Erythroblast (primary cell): ENCODE measurements at regions not wholly inside any gene's neighbourhood (a gene's known extent, or its start where the extent isn't known, plus 50 kb on each side); places are given as distances from the start of the nearest gene placed in this dataset.

ENCODE experiments used
- DNase-seq, 2 experiments: peaks; one replicate each; lab custom pipeline; 2025; lab: John Stamatoyannopoulos, UW
- GATA1 ChIP-seq: IDR thresholded peaks from 2 replicates; pipeline ENCODE4 v1.6.1; 2011; ENCODE audit warnings: low read depth, mild to moderate bottlenecking, control low read depth, low read length, moderate library complexity
- POLR2A ChIP-seq: IDR thresholded peaks from 2 replicates; pipeline ENCODE4 v1.6.1; 2011; ENCODE audit warnings: mild to moderate bottlenecking, low read length

DNA sequence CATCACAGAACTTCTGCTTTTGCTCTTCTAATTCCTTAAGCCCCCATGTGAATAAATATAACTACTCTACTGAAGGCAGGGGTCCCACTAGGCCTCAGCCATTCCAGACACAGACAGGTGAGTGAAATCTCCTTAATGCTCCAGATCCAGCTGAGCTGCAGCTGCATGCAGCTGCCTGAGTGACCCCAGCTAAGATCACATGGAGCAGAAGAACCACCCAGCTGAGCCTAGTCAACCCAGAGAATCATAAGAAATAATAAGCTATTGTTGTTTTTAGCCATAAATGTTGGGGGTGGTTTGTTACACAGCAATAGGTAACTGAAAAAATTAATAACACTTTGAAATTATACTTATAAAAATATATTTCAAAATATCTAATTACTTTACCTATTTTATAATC lies 220.3 kb downstream of the SIPA1L2 start:
- TF ChIP-seq POLR2A (no peak), GATA1 (no peak)
- no peak for DNase-seq

DNA sequence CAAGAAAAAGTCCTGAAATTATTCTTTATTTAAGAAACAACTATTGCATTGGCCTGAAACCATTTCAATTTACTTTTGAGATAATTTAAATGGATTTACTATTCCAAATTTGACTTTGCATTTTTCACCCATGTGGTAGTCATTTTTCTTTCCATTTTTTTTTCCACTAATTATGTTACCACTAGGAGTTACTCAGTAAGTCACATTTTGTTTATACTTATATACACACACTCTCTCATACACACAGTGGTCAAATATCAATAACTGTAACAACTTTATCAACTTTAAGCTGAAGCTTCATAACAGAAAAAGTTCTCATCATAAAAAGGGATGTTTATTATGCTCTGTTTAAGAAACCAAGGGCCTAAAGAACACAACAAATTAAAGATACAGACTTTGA lies 222.8 kb downstream of the SIPA1L2 start:
- TF ChIP-seq POLR2A (no peak), GATA1 (no peak)
- DNase-seq, result no peak

DNA sequence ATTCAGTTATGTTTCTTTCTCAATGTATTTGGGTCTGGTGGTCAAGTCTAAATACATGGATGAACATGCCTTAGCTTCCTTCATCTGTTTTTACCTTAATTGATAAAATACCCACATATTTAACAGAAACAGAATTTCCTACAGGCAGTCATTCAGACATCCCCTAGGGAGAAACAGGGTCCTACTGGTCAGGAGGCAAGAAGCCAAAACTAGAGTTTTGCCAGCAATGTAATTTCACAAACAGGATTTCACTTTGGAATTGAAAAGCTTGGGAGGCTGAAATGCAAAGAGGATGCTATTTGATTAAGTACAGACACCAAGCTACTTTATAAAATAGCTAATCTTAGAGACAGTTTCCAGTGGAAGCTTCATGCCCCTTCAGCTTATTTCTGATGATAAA lies 224.2 kb downstream of the SIPA1L2 start:
- no peak for TF ChIP-seq POLR2A
- no peak for TF ChIP-seq GATA1
- no peak for DNase-seq

DNA sequence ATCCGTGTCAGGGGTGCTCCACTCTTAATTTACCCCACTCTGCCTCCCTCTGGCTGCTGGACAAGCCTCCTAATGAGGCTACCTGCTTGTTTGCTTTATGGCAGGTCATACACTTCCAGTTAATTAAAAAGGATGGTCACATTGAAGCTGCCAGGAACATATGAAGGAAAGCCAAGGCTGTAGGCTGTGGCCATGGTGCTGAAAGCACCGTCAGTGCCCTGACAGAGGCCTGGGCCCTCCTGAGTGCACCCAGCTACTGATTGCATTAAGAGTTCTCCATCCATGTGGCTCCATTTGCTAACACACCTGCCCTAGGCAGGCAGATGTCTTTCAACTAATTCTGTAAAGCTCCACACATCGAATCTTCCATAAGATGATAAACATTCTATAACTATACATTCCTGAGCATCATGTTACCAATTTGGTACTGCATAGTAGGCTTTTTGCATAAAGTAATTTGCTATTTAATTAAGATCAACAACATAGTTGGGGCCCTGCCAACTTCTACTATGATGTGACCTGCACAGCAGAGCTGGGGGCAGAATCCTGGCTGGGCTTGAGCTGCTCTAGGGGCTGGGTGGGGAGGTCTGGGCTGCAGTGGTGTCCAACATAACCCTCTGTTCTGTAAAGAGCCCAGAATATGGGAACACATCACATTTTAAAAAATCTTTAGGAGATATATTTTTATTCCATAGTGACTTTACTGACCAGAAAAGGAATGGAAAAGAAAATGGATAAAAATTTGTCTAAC lies 224.8 kb downstream of the SIPA1L2 start:
- TF ChIP-seq GATA1 (no peak), POLR2A (no peak)
- DNase-seq, result no peak

DNA sequence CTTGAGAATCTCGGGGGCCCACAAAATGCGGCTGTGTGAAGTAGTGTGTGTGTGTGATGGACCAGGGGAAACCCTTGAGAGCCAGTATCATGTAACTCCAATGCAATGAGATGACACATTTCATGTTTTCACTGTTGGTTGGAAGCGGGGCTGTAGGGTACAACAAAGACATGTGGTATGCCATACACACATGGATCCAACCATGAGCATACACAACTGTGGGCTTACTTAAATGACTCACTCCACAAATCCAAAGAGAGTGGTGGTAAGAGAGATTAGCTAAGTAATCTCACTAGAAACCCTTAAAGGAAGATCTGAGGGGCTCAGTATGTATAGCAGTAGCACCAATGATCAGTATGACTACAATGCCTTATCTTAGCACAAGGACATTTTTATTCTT lies 225.7 kb downstream of the SIPA1L2 start:
- no peak for DNase-seq
- TF ChIP-seq GATA1 (no peak), POLR2A (no peak)

DNA sequence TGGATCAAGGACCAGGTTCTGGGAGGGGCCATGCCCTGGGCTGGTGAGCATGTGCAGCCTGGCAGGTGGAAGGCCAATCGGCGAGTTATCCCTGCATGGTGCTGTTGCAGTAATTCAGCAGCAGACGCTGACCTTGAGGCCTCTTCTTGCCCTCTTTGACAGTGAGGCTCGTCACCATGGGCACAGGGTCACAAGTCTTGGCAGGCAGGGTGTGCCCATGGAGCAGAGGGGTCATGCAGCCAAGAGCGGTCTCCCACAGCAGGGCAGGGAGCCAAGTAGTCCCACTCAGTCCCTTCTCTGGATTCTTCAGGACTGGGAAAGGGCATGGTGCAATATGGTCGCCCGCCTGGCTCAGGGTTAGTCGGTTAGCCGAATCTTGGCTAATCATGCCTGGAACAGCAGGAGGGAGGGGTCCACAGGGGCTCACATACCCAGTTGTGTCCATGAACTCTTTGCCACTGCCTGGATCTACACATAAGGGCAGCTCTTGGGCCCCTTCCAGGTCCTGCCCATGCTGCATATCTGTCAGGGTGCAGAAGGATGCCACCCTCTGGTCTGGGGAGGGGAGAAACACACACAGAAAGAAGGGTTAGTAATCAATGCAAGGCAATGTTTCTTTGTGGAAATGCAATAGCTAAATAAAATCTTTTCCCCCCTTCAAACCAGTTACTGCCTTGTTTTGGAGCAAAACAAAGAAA lies 226.8 kb downstream of the SIPA1L2 start:
- no peak for DNase-seq
- TF ChIP-seq POLR2A (no peak), GATA1 (no peak)

DNA sequence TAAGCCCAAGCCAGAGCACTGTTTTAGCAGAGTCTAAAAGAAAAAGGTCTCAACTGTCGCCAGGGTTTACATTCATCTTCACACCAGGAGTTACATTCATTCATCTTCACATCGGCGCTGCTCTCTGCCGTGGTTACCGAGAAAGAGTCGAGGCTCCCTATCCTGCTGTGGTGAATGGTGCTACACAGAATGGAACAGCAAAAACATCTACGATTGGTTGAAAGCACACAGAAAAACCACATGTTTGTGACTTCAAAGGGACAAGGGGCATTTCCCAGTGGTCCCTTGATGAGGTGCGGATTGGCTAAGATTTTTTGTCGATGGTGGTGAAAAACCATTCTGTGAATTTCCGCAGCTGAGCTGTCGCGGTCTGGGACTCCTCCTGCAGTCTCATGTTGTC lies 231.1 kb downstream of the SIPA1L2 start:
- no peak for DNase-seq
- no peak for TF ChIP-seq POLR2A
- TF ChIP-seq GATA1, result no peak

DNA sequence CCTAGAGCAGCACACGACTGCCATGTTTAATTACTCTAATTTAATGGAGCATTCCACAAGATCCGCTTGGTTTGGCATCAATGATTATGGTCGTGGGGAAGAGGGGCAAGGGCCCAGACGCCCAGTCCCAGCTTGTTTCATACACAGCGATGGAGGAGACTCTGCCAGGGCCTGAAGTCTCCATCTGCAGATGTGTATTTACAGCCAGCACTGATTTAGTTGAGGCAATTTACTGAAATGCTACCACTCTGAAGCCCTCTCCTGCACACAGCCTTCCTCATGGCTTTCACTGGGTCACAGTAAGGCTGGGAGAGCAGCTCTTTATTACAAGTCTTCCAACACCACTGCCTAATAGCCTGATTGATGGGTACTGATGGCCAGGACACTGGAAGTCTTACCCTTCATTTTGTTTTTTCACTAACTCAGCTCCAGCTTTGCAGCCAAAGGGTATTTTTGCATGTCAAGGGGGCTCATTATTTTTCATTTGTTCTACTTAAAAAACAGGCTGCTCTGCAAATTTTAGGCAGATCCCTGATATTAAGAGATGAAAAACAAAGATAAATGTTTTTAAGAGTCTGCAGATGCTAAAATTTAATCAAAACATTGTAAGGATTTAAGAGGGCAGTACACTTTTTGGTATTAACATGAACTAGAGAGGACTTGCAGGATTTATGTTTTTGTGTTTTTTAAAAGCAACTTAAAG lies 236.3 kb downstream of the SIPA1L2 start:
- no peak for DNase-seq
- TF ChIP-seq GATA1, result no peak
- TF ChIP-seq POLR2A, result no peak

DNA sequence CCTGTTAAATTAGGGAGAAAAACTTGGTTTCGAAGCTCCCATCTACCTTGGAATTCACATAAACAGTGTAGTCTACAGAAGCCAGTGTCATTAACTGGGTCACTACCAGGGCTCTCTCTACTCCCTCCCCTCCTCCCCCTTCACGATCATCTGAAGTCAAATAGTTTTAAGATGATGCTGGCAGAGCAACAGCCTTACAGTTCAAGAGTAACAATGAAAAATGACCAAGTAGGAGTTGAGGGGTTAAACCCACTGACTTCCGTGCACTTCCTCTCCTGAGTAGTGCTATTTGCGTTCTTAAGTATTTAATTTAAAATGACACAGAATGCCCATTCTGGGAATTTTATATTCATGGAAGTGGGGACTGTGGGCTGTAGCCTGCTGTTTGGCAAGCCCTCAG lies 236.9 kb downstream of the SIPA1L2 start:
- no peak for DNase-seq
- no peak for TF ChIP-seq POLR2A
- no peak for TF ChIP-seq GATA1

DNA sequence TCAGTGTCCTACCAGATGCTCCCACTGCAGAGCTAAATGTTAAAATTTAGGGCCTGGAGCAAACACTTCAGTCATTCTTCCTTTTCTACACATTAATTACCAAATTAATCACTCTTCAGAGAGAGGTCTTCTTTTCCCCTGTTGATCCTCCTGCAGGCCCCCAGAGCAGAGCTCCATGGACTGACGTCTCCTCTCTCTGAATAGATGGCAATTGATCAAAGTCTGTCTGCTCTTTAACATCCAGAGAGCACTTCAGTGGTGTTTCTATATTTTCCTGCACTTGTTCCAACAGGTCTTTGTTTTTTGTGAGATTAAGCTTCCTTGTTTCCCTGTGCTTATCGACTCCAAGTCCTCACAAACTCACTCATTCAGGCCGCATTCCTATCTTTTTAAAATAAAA lies 239.3 kb downstream of the SIPA1L2 start:
- no peak for DNase-seq
- no peak for TF ChIP-seq GATA1
- TF ChIP-seq POLR2A, result no peak

DNA sequence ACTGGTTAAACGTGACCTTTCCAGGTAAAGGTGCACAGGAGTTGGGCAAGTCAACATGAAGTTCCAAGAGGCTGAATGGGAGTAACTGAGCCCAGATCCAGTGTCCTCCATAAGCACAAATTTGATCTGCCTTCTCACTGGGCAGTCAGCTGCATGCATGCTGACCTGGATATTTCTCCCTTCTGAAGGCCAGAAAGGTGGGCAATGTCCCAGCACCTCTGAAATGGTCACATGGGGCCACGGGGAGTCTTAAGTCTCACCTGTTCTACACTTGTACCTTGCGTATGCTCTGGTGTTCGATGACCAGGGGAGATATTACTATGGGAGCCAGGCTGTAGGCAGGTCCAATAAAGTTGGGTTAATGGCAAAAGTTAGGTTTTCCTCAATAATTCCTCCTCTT lies 240.2 kb downstream of the SIPA1L2 start:
- no peak for DNase-seq
- no peak for TF ChIP-seq GATA1
- TF ChIP-seq POLR2A, result no peak

DNA sequence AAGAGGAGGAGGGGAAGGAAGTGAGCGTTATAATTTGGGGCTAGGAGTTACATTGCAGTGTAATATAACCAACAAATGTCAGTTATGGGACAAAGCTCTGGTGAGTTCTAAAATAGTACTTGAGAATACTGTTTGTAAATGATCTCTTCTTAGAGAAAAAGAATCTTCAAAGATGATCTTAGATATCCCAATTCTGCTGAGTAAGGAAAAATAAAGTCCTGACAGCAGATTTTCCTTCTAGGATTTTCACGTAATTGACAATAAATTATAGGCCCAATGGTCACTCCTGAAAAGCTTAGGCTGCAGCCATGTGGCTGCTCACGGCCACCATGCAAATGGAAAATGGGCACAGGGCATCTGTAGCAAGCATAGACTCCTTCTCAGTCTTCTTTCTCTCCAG lies 241.6 kb downstream of the SIPA1L2 start:
- no peak for DNase-seq
- TF ChIP-seq POLR2A (no peak), GATA1 (no peak)

DNA sequence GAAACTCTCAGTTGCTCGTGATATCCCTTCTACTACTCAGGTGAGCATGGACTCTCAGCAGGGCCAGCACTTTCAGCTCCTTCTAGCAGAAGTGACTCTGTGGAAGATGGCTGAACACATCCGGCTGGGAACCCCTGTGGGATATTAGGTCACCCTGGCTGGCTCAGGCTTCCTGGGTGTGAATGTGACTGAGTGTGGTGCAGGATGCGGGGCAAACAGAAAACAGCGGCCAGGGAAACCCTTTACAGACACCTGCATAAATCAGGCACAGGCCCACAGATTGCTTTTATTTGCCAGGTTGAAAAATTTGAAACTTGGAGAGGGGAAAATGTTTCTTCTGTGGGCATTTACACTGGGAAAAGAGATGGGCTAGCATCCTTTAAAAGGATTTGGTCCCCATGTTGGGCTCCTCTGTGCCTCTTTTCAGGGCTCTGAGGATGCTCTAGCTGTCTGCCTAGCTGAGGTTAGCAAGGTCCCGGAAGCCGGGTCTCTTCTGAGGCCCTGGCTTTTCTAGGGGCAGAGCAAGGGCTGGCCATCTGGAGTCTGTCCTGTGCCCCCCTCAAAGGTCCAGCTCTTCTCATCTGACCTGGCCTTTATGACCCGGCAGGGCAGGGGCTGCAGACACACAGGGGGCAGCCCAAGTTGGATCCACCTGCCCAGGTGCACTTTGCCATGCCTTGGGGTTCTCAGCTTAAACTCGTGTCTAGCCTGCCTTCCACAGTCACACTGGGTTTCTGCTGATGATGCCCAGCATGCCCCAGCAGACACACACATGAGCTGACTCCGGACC lies 243.0 kb downstream of the SIPA1L2 start:
- TF ChIP-seq POLR2A (no peak), GATA1 (no peak)
- no peak for DNase-seq

DNA sequence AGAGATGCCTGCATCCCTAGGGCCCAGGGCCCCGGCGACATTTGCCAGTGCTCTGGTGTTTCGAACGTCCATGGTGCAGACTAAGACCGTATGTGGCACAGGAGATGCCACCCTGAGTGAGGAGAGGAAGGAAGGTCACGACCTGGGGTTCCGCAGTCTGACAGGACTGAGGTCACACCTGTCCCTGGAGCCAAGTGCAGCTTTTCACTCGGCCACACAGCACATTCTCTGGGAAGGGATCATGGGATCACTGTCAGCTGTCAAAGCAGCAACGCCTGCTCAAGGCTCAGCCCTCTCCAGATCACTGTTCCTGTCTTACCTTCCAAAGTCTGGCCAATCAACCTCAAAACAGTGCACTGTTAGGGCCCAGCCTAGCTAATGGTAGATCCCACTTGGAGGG lies 243.6 kb downstream of the SIPA1L2 start:
- TF ChIP-seq POLR2A (no peak), GATA1 (no peak)
- no peak for DNase-seq
